HL-60/S4 treated with retinoic acid at 250 ng/mL for 4 days and 3 days (cell line): ENCODE measurements at regions not wholly inside any gene's neighbourhood (a gene's known extent, or its start where the extent isn't known, plus 50 kb on each side); places are given as distances from the start of the nearest gene placed in this dataset.
"Not testable (repeated sequence)": the region's sequence is repeated elsewhere in the genome, so short reads cannot be mapped to it uniquely, and the experiment has no call there.

Experiments
- in situ Hi-C: fragments of 300-500 bp; cut with MboI; formaldehyde crosslinking; loops from 2 replicates; pipeline ENCODE4 v1.7.0; 2022; ENCODE audit warnings: low sequenced_read_pairs

DNA sequence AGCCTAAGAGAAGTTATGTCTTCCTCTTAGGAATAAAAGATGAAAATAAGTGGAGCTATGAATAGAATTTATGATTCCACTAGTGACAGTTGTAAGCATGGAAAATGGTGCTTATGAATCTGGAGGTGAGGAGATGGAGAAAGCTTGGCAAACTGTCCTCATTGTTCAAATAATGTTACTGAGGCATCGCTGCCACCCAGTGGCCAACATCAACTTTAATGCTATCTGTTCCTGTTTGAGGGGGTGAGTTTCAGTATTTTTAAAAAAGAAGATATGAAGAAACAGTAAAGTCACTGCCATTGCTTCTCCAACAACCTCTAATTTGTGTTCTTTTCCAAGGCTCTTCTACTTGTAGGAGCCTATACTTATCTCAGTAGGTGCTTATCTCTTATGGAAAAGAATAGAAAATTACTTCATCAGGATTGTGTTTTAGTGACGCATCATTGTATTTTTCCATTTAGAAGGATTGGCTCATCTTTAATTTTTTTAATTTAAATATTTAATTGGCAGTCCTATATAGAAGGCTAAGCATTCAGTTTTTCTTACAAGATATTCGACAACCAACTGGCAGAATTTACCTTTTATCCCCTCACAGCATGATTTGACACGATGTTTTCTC is 260.4 kb upstream of the P2RY1 start:
- in situ Hi-C loops, result loop anchor here (25.0 kb wide), 1 partner anchor 1137 kb away; no protein-coding TSS in a partner anchor

DNA sequence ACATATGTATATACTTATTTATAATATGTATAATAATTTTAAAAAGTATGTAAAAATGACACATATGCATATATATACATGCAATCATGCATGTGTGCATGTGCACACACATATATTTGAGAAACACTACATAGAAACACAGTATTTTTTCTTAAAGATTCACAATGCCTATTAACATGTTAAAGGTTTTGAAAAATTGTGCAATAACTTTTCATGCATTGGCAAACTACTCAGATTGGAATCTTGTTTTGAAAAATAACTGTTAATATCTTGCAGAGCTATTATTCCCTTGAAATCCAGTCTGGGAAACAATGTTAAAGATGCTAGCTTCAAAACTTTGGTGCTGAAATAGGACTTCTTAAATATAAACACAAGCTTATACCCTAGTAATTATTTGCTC is 256.2 kb upstream of the P2RY1 start:
- in situ Hi-C loops, result no loop called here

DNA sequence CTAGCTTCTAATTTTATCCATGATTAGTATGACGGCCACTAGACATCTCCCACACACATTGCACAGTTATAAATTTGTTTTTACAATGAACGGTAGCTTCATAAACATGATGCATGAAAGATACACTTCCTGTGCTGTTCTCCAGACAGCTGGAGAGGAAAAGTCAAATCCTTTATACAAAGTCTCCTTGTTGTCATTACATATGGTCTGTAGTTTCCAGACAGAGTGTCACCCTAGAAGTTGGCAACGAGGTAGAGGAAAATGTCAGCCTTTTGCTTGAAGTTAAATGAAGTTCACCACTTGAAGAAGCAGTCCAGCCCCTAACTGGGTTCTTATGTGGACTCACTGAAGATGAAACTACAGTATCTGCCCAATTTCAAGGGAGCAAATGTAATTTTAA is 253.0 kb upstream of the P2RY1 start:
- in situ Hi-C loops, result no loop called here

DNA sequence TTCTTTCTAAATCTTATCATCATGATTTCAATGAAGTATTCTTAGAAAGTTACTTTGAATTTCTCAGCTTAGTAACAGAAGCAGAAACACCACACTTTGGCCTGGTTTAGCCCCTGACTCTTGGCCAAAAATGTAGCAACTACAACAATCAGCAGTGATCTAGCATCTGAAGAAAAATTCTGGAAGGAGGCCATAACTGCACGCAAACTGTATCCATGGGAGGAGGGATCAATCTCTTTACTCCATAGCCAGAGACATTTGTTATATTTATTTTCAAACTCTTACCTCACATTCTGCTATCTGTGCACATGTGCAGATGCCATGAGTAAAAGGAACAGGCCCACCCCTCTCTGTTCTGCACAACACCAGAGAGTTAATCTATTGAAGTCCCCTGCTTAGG is 251.0 kb upstream of the P2RY1 start:
- in situ Hi-C loops, result no loop called here

GRCh38 chr3:152586974-152587373 is 248.0 kb upstream of the P2RY1 start:
- in situ Hi-C loops, result no loop called here

GRCh38 chr3:152587861-152588260 is 247.1 kb upstream of the P2RY1 start:
- in situ Hi-C loops, result no loop called here

DNA sequence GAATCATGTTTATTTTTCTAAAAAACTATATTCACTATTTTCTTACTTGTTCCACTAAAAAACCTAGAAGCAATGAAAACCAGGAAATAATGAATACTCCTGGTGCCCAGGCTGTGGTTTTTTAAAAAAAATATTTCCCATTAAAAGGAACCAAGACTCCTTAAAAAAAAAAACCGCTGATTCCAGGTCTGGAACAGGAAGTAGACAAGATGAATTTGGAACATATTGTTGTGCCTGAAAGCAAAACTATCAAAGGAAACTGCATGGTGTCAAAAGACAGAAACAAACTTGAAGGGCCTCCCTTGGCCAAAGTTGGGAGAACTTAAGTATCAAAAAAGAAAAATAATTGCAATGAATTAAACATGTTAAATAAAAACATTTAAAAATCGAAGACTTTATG is 245.3 kb upstream of the P2RY1 start:
- in situ Hi-C loops, result no loop called here

DNA sequence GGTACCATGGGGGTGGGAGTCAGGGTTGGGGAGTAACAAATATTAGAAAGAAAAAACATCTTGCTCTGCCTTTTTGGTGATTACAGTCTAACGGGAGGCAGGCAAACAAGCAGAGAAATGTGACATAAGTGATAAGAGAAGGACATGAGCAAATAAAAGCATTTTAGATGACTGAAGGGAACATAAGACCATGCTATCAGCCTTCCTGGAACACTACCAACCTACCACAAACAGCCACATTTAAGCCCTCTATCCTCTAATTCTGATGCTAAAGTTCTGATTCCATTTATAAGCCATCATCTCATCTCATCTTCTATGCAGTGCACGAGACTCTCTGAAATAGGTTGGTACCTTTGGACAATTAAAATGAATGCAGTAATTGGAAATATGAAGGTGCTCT is 243.4 kb upstream of the P2RY1 start:
- in situ Hi-C loops, result no loop called here

DNA sequence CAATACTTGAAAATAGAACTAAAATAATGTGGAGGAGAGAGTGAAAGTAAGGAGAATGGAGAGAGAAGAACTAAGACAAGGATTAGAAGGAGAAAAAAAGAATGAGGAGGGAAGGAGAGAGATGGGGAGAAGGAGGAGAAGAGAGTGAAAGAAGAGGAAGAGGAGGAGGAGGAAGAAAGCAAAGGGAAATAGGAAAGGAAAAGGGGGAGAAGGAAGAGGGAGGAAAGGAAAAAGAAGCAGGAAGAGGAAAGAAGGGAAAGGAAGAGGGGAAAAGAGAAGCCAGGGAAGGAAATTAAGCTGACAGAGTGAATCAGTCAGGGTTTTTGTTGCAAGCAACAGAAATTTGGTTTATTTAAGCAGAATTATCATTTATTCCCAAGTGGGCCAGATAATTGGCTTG is 241.7 kb upstream of the P2RY1 start:
- in situ Hi-C loops, result no loop called here

DNA sequence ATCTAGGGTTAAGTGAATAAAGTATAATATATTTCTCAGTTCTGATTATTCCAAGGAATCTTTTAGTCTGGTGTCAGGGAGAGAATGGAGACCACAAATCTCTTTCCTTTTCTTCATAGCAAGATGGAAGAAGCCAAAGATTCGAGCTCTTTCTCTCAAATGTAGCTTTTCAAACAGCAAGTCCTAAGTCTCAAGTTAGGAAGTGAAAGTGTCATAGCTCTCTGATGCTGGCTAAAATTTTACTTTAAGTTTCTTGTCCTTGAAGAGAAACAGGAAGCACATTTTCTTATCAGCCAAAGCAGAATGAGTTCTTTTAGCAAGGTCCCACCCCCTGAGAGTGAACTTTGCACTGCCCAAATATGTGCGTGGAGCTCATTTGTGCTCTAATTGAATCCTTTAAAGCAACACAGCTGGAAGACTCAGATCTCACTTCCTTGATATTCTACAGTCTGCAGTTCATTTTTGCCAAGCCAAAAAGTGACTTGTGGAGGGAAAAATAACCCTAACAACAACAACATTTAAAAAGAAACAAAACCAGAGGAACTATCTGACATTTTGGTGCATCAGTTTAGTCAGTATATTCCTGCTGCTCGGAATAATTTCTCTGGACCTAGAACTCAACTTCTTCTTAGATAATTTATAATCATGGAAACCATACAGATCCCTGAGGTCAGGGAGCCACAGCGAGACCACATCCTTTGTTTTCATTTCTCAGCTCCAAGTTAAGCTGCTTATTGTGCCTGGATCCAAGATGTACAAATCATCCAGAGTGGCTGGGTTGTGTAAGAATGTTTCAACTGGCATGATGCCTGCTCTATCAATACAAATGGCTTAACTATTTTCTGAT is 238.7 kb upstream of the P2RY1 start:
- in situ Hi-C loops, result no loop called here

- in situ Hi-C loops, result not testable (repeated sequence)
These were observed 238.1 kb upstream of the P2RY1 start for GRCh38 chr3:152596832-152597231.

- in situ Hi-C loops, result no loop called here
These were observed 228.8 kb upstream of the P2RY1 start for GRCh38 chr3:152606146-152606545.

DNA sequence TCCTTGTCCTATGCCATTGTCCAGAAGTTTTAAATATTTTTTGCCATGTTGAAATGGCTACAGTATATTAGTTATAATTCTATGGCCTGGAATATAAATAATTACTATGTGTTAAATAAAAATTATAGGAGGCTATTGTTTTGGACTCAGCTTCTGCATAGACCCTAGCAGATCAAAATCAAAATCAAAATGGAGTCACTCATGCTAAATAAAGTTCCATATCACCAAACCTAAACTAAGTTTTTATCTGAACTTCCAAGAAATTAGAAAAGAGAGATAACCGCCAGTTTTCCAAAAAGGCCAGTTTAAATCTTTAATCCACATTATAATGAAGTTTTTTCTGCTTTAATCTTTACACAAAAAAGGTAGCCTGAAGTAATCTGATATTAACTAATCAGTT is 227.8 kb upstream of the P2RY1 start:
- in situ Hi-C loops, result no loop called here

- in situ Hi-C loops, result no loop called here
These were observed 226.0 kb upstream of the P2RY1 start for GRCh38 chr3:152608696-152609594.

DNA sequence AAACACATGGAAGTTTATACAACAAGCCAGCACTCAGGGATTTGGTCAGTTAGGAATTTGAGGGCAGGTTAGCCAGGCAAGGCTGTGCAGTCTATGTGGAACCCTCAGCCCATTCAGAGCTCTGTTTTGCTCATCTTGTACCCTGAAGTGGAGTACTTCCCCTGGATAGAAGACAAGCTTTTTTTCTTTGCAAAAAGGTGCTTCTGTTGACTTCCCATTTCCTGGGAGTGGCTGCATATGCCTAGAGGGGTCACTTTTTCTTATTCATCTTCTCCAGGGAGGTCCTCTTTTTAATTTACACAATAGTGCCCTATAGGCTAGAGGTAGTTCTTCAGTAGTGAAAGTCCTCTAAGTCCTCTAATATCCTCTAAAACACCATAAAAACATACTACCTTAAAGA is 225.0 kb upstream of the P2RY1 start:
- in situ Hi-C loops, result no loop called here

GRCh38 chr3:152610622-152611021 is 224.3 kb upstream of the P2RY1 start:
- in situ Hi-C loops, result no loop called here

DNA sequence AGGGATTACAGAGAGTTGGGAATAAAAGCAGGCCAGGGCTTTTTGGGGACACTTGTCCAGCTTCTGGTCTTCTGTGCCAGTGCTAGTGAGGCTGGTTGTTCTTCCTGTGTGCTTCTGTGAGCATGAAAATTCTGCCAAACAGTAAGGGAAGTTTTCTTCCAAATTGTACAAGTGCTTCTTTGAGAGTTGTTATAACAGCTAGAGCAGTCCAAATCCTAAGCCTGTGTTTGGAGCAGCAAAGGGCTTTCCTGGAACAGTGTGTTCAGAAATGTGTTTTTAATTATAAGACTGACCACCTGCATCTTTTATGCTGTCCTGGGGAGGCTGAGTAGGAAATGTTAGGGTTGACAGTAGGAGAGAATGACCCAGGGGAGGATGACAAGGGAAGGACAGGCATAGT is 223.0 kb upstream of the P2RY1 start:
- in situ Hi-C loops, result no loop called here

DNA sequence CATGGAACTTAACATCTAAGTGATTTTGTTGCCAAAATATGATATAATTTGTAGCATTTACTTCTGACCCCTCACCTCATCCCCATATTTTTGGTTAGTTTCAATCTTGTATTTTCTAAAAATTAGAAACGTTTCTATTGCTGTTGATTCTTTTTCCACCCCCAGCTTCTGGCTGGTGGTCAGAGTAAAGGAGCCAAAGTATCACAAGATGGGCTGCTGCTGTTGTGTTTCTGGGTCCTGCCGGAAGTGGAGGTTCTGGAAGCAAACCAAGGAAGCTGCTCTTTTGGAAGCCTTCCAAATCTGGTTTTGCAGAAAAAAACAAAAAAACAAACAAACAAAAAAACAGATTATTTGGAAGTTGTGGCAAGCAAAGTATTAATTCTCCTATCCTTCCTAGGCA is 221.1 kb upstream of the P2RY1 start:
- in situ Hi-C loops, result no loop called here

DNA sequence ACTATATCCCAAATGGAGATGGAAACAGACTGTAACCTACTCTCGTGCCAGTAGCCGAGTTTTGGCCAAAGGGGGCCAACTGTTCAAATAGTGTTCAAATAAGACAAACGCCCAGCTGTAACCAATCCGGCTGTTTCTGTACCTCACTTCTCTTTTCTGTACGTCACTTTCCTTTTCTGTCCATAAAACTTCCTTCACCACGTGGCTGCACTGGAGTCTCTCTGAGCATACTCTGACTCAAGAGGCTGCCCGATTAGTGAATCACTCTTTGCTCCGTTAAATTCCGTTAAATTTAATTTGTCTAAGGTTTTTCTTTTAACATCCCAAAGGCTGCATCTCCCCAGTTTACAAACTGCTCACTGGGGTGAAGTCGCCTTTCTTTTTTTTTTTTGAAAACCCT is 219.2 kb upstream of the P2RY1 start:
- in situ Hi-C loops, result no loop called here

DNA sequence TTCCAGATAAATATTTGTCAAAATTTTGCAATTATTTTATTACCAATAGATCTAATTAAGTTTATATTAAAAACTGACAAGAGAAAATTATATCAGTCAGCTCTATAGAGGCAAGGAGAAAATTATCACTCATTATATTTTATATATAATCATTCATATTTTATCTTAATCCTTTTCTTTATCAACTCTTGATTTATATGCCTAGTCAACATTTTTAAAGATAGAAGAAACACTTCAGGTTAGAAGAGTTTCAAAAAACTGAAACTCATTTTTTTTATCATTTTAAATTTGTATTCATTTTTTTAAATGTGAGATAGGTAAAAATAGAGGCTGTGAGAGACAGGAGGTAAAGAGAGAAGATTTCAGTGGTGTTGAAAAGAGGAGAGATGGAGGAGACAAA is 217.3 kb upstream of the P2RY1 start:
- in situ Hi-C loops, result no loop called here

- in situ Hi-C loops, result no loop called here
These were observed 216.4 kb upstream of the P2RY1 start for GRCh38 chr3:152618529-152618928.

GRCh38 chr3:152619691-152620090 is 215.2 kb upstream of the P2RY1 start:
- in situ Hi-C loops, result no loop called here
